ENCODE measurements at regions not wholly inside any gene's neighbourhood (a gene's known extent, or its start where the extent isn't known, plus 50 kb on each side); places are given as distances from the start of the nearest gene placed in this dataset.

- ATAC-seq (ENCODE audit: low read depth) (no peak), DNase-seq (ENCODE audit: low spot score in 2 of 2) (no peak)
- H3K27ac Mint-ChIP-seq, result no peak overlapping the region
- no peaks in the 10 kb centered on the region for H3K36me3 Mint-ChIP-seq
- H3K9me3 Mint-ChIP-seq, result no peaks in the 10 kb centered on the region
- no peaks in the 10 kb centered on the region for H3K27me3 Mint-ChIP-seq
- no peak overlapping the region for H3K4me3 Mint-ChIP-seq
- no peaks in the 10 kb centered on the region for H3K4me1 Mint-ChIP-seq
Measured at GRCh38 chr4:144366425-144366824, 225.9 kb upstream of the GYPA start.

GRCh38 chr4:144371485-144371884, 231.0 kb upstream of the GYPA start:
- no peak overlapping the region for H3K27ac Mint-ChIP-seq
- H3K4me1 Mint-ChIP-seq, result no peaks in the 10 kb centered on the region
- H3K4me3 Mint-ChIP-seq, result no peak overlapping the region
- no peaks in the 10 kb centered on the region for H3K36me3 Mint-ChIP-seq
- DNase-seq (ENCODE audit: low spot score in 2 of 2), result no peak
- H3K27me3 Mint-ChIP-seq, result no peaks in the 10 kb centered on the region
- no peak for ATAC-seq (ENCODE audit: low read depth)
- H3K9me3 Mint-ChIP-seq, result no peaks in the 10 kb centered on the region

GRCh38 chr4:144374065-144374464, 233.5 kb upstream of the GYPA start:
- no peaks in the 10 kb centered on the region for H3K4me1 Mint-ChIP-seq
- H3K4me3 Mint-ChIP-seq, result no peak overlapping the region
- H3K27ac Mint-ChIP-seq, result no peak overlapping the region
- H3K36me3 Mint-ChIP-seq, result no peaks in the 10 kb centered on the region
- no peaks in the 10 kb centered on the region for H3K9me3 Mint-ChIP-seq
- ATAC-seq (ENCODE audit: low read depth) (no peak), DNase-seq (ENCODE audit: low spot score in 2 of 2) (no peak)
- H3K27me3 Mint-ChIP-seq, result no peaks in the 10 kb centered on the region

GRCh38 chr4:144376866-144377265, 236.3 kb upstream of the GYPA start:
- no peaks in the 10 kb centered on the region for H3K9me3 Mint-ChIP-seq
- no peaks in the 10 kb centered on the region for H3K36me3 Mint-ChIP-seq
- ATAC-seq (ENCODE audit: low read depth), result no peak
- H3K4me3 Mint-ChIP-seq, result no peak overlapping the region
- H3K27ac Mint-ChIP-seq, result no peak overlapping the region
- no peaks in the 10 kb centered on the region for H3K4me1 Mint-ChIP-seq
- no peaks in the 10 kb centered on the region for H3K27me3 Mint-ChIP-seq
- no peak for DNase-seq (ENCODE audit: low spot score in 2 of 2)

GRCh38 chr4:144384408-144384807, 243.9 kb upstream of the GYPA start:
- DNase-seq (ENCODE audit: low spot score in 2 of 2) (no peak), ATAC-seq (ENCODE audit: low read depth) (no peak)
- Mint-ChIP-seq H3K36me3 (peaks cover 4% of the 10 kb centered on the region), H3K9me3 (peaks cover 12% of the 10 kb centered on the region), H3K27ac (no peak overlapping the region), H3K4me1 (no peaks in the 10 kb centered on the region), H3K27me3 (no peaks in the 10 kb centered on the region), H3K4me3 (no peak overlapping the region)

- Mint-ChIP-seq H3K4me3 (no peak overlapping the region), H3K27me3 (no peaks in the 10 kb centered on the region), H3K9me3 (no peaks in the 10 kb centered on the region), H3K36me3 (no peaks in the 10 kb centered on the region), H3K4me1 (no peaks in the 10 kb centered on the region), H3K27ac (no peak overlapping the region)
- no peak for ATAC-seq (ENCODE audit: low read depth)
- DNase-seq (ENCODE audit: low spot score in 2 of 2), result no peak
Measured at GRCh38 chr4:144399927-144400326, 246.0 kb upstream of the HHIP start.

- Mint-ChIP-seq H3K9me3 (no peaks in the 10 kb centered on the region), H3K4me1 (no peaks in the 10 kb centered on the region), H3K4me3 (no peak overlapping the region), H3K27me3 (no peaks in the 10 kb centered on the region), H3K27ac (no peak overlapping the region), H3K36me3 (no peaks in the 10 kb centered on the region)
- ATAC-seq (ENCODE audit: low read depth) (no peak), DNase-seq (ENCODE audit: low spot score in 2 of 2) (no peak)
Measured at GRCh38 chr4:144402176-144402575, 243.8 kb upstream of the HHIP start.

GRCh38 chr4:144402999-144403398, 243.0 kb upstream of the HHIP start:
- no peaks in the 10 kb centered on the region for H3K9me3 Mint-ChIP-seq
- no peak overlapping the region for H3K4me3 Mint-ChIP-seq
- H3K4me1 Mint-ChIP-seq, result no peaks in the 10 kb centered on the region
- ATAC-seq (ENCODE audit: low read depth), result no peak
- H3K27me3 Mint-ChIP-seq, result no peaks in the 10 kb centered on the region
- no peak for DNase-seq (ENCODE audit: low spot score in 2 of 2)
- H3K27ac Mint-ChIP-seq, result no peak overlapping the region
- H3K36me3 Mint-ChIP-seq, result no peaks in the 10 kb centered on the region

- Mint-ChIP-seq H3K36me3 (no peaks in the 10 kb centered on the region), H3K27me3 (no peaks in the 10 kb centered on the region), H3K27ac (no peak overlapping the region), H3K4me3 (no peak overlapping the region), H3K9me3 (no peaks in the 10 kb centered on the region), H3K4me1 (no peaks in the 10 kb centered on the region)
- DNase-seq (ENCODE audit: low spot score in 2 of 2) (no peak), ATAC-seq (ENCODE audit: low read depth) (no peak)
Measured at GRCh38 chr4:144403893-144404292, 242.1 kb upstream of the HHIP start.

GRCh38 chr4:144409525-144409924, 236.4 kb upstream of the HHIP start:
- no peak overlapping the region for H3K4me3 Mint-ChIP-seq
- no peaks in the 10 kb centered on the region for H3K36me3 Mint-ChIP-seq
- peaks cover 7% of the 10 kb centered on the region for H3K9me3 Mint-ChIP-seq
- H3K27me3 Mint-ChIP-seq, result no peaks in the 10 kb centered on the region
- no peak for ATAC-seq (ENCODE audit: low read depth)
- no peaks in the 10 kb centered on the region for H3K4me1 Mint-ChIP-seq
- DNase-seq (ENCODE audit: low spot score in 2 of 2), result no peak
- no peak overlapping the region for H3K27ac Mint-ChIP-seq

- ATAC-seq (ENCODE audit: low read depth) (no peak), DNase-seq (ENCODE audit: low spot score in 2 of 2) (no peak)
- no peaks in the 10 kb centered on the region for H3K27me3 Mint-ChIP-seq
- no peaks in the 10 kb centered on the region for H3K36me3 Mint-ChIP-seq
- H3K4me3 Mint-ChIP-seq, result no peak overlapping the region
- H3K4me1 Mint-ChIP-seq, result no peaks in the 10 kb centered on the region
- H3K27ac Mint-ChIP-seq, result peak overlapping the region; percentile 26
- H3K9me3 Mint-ChIP-seq, result peaks cover 7% of the 10 kb centered on the region
Measured at GRCh38 chr4:144410230-144410783, 235.6 kb upstream of the HHIP start.

- no peak for DNase-seq (ENCODE audit: low spot score in 2 of 2)
- no peak for ATAC-seq (ENCODE audit: low read depth)
- Mint-ChIP-seq H3K9me3 (peaks cover 7% of the 10 kb centered on the region), H3K27me3 (no peaks in the 10 kb centered on the region), H3K36me3 (no peaks in the 10 kb centered on the region), H3K4me1 (no peaks in the 10 kb centered on the region), H3K4me3 (no peak overlapping the region), H3K27ac (no peak overlapping the region)
Measured at GRCh38 chr4:144411119-144411518, 234.8 kb upstream of the HHIP start.

- peaks cover 7% of the 10 kb centered on the region for H3K9me3 Mint-ChIP-seq
- no peak for DNase-seq (ENCODE audit: low spot score in 2 of 2)
- no peak overlapping the region for H3K27ac Mint-ChIP-seq
- no peaks in the 10 kb centered on the region for H3K27me3 Mint-ChIP-seq
- H3K4me1 Mint-ChIP-seq, result no peaks in the 10 kb centered on the region
- ATAC-seq (ENCODE audit: low read depth), result no peak
- H3K36me3 Mint-ChIP-seq, result no peaks in the 10 kb centered on the region
- H3K4me3 Mint-ChIP-seq, result no peak overlapping the region
Measured at GRCh38 chr4:144411700-144412099, 234.3 kb upstream of the HHIP start.

GRCh38 chr4:144421056-144421455, 224.9 kb upstream of the HHIP start:
- DNase-seq (ENCODE audit: low spot score in 2 of 2) (no peak), ATAC-seq (ENCODE audit: low read depth) (no peak)
- Mint-ChIP-seq H3K27me3 (no peaks in the 10 kb centered on the region), H3K27ac (no peak overlapping the region), H3K9me3 (no peaks in the 10 kb centered on the region), H3K36me3 (no peaks in the 10 kb centered on the region), H3K4me1 (no peaks in the 10 kb centered on the region), H3K4me3 (no peak overlapping the region)

- ATAC-seq (ENCODE audit: low read depth), result no peak
Measured at GRCh38 chr4:144421839-144422565, 224.0 kb upstream of the HHIP start.

More at GRCh38 chr4:144421839-144422565, 224.0 kb upstream of the HHIP start:
- Mint-ChIP-seq H3K9me3 (no peaks in the 10 kb centered on the region), H3K27ac (no peak overlapping the region), H3K27me3 (no peaks in the 10 kb centered on the region), H3K36me3 (no peaks in the 10 kb centered on the region), H3K4me3 (no peak overlapping the region), H3K4me1 (no peaks in the 10 kb centered on the region)
- DNase-seq (ENCODE audit: low spot score in 2 of 2), result no peak
